Endodermal cell (in vitro differentiated cells): ENCODE measurements at regions not wholly inside any gene's neighbourhood (a gene's known extent, or its start where the extent isn't known, plus 50 kb on each side); places are given as distances from the start of the nearest gene placed in this dataset.

Experiments used
- DNase-seq: peaks from one replicate; pipeline ENCODE4 v3.0.0-alpha.2; 2017
- H3K27ac ChIP-seq: 2 replicates; pipeline ENCODE4 v1.5.1; 2013; ENCODE audit warnings: mild to moderate bottlenecking, low read depth, low read length, moderate library complexity
- H3K27me3 ChIP-seq: 2 replicates; pipeline ENCODE4 v1.6.1; 2013; ENCODE audit warnings: mild to moderate bottlenecking, low read length, moderate library complexity; ENCODE audit not compliant: insufficient read depth, control insufficient read depth, poor library complexity, severe bottlenecking
- H3K36me3 ChIP-seq: 2 replicates; pipeline ENCODE4 v1.7.0; 2013; ENCODE audit warnings: mild to moderate bottlenecking, low read length, moderate library complexity; ENCODE audit not compliant: control insufficient read depth, insufficient read depth
- H3K4me1 ChIP-seq: one replicate; pipeline ENCODE4 v1.7.0; 2013; ENCODE audit warnings: low read length; ENCODE audit not compliant: control insufficient read depth, insufficient read depth
- H3K4me3 ChIP-seq: 2 replicates; pipeline ENCODE4 v1.5.1; 2013; ENCODE audit warnings: mild to moderate bottlenecking, low read length, moderate library complexity
- H3K9ac ChIP-seq: 2 replicates; pipeline ENCODE4 v1.6.1; 2013; ENCODE audit warnings: mild to moderate bottlenecking, low read length, moderate library complexity; ENCODE audit not compliant: poor library complexity, severe bottlenecking; ENCODE audit errors: extremely low read depth
- H3K9me3 ChIP-seq: 2 replicates; pipeline ENCODE4 v1.6.1; 2013; ENCODE audit warnings: mild to moderate bottlenecking, low read length, moderate library complexity; ENCODE audit not compliant: control insufficient read depth
- H3K27ac Mint-ChIP-seq: 2 replicates; pipeline ENCODE4 v1.8.0; 2020; ENCODE audit warnings: mixed read lengths
- H3K27me3 Mint-ChIP-seq: 2 replicates; pipeline ENCODE4 v1.8.0; 2021; ENCODE audit warnings: mild to moderate bottlenecking, mixed read lengths; ENCODE audit not compliant: insufficient read depth
- H3K36me3 Mint-ChIP-seq: 2 replicates; pipeline ENCODE4 v1.8.0; 2020; ENCODE audit warnings: low read depth, mixed read lengths
- H3K4me1 Mint-ChIP-seq: 2 replicates; pipeline ENCODE4 v1.8.0; 2020; ENCODE audit warnings: mixed read lengths
- H3K4me3 Mint-ChIP-seq: 2 replicates; pipeline ENCODE4 v1.8.0; 2020; ENCODE audit warnings: mild to moderate bottlenecking, moderate library complexity, mixed read lengths
- H3K9me3 Mint-ChIP-seq: 2 replicates; pipeline ENCODE4 v1.8.0; 2020; ENCODE audit warnings: mild to moderate bottlenecking, mixed read lengths
- CTCF ChIP-seq: fragments of 200-600 bp; sonication (generic); conservative IDR thresholded peaks from 2 replicates; pipeline ENCODE4 v1.5.0; 2021; ENCODE audit warnings: antibody characterized with exemption, mild to moderate bottlenecking
- WGBS, 2 experiments: methylation state at CpG; one replicate each; pipeline versions ENCODE4 v1.1.5 to v1.1.7; 2013; ENCODE audit warnings: missing lambda C conversion rate in 2 of 2, mixed read lengths in 1 of 2; ENCODE audit not compliant: insufficient coverage in 1 of 2, insufficient read length in 1 of 2; 5-methylcytosine and 5-hydroxymethylcytosine counted together

GRCh38 chr14:28299227-28299626, 467.4 kb upstream of the FOXG1 start:
- Mint-ChIP-seq H3K27ac (no peak overlapping the region), H3K4me3 (no peak overlapping the region), H3K4me1 (no peaks in the 10 kb centered on the region), H3K9me3 (peaks cover 4% of the 10 kb centered on the region), H3K36me3 (no peaks in the 10 kb centered on the region), H3K27me3 (peaks cover 8% of the 10 kb centered on the region)
- no peak for DNase-seq
- Histone ChIP-seq H3K9ac (no peak overlapping the region), H3K36me3 (no peaks in the 10 kb centered on the region), H3K4me3 (no peak overlapping the region), H3K9me3 (no peaks in the 10 kb centered on the region), H3K27ac (no peak overlapping the region), H3K4me1 (no peaks in the 10 kb centered on the region), H3K27me3 (no peaks in the 10 kb centered on the region)
- 92 to 100% methylated on average over 2 to 6 of the region's 6 CpGs for whole genome bisulfite sequencing, 2 experiments
- no peak for TF ChIP-seq CTCF

- no peak for DNase-seq
- Histone ChIP-seq H3K27me3 (no peaks in the 10 kb centered on the region), H3K9ac (no peak overlapping the region), H3K27ac (no peak overlapping the region), H3K4me3 (no peak overlapping the region), H3K36me3 (no peaks in the 10 kb centered on the region), H3K4me1 (no peaks in the 10 kb centered on the region), H3K9me3 (no peaks in the 10 kb centered on the region)
- Mint-ChIP-seq H3K4me1 (no peaks in the 10 kb centered on the region), H3K36me3 (no peaks in the 10 kb centered on the region), H3K9me3 (peaks cover 4% of the 10 kb centered on the region), H3K27ac (no peak overlapping the region), H3K27me3 (no peaks in the 10 kb centered on the region), H3K4me3 (no peak overlapping the region)
- no peak for TF ChIP-seq CTCF
Observed at GRCh38 chr14:28300356-28300755, 466.2 kb upstream of the FOXG1 start.

GRCh38 chr14:28301179-28301578, 465.4 kb upstream of the FOXG1 start:
- H3K27me3 Mint-ChIP-seq: no peaks in the 10 kb centered on the region
- H3K4me1 ChIP-seq: no peaks in the 10 kb centered on the region
- no peaks in the 10 kb centered on the region for H3K36me3 ChIP-seq
- TF ChIP-seq CTCF: peak; percentile 37
- H3K27me3 ChIP-seq: no peaks in the 10 kb centered on the region
- H3K27ac ChIP-seq: no peak overlapping the region
- H3K9ac ChIP-seq: no peak overlapping the region
- H3K9me3 Mint-ChIP-seq: peaks cover 4% of the 10 kb centered on the region
- WGBS, 2 experiments: 95 to 100% methylated on average over 3 to 4 of the region's 4 CpGs
- no peaks in the 10 kb centered on the region for H3K4me1 Mint-ChIP-seq
- H3K36me3 Mint-ChIP-seq: no peaks in the 10 kb centered on the region
- no peak overlapping the region for H3K27ac Mint-ChIP-seq
- H3K4me3 ChIP-seq: no peak overlapping the region
- DNase-seq: no peak
- no peak overlapping the region for H3K4me3 Mint-ChIP-seq
- no peaks in the 10 kb centered on the region for H3K9me3 ChIP-seq
